IMR-90 (cell line): ENCODE measurements at regions not wholly inside any gene's neighbourhood (a gene's known extent, or its start where the extent isn't known, plus 50 kb on each side); places are given as distances from the start of the nearest gene placed in this dataset.

Experiments
- MAFK ChIP-seq: IDR thresholded peaks from 2 replicates; pipeline ENCODE4 v1.6.1; 2012; ENCODE audit warnings: low read depth, low read length, improper control_type of control experiment
- MAZ ChIP-seq: IDR thresholded peaks from 2 replicates; pipeline ENCODE4 v1.6.1; 2012; ENCODE audit warnings: low read depth, mild to moderate bottlenecking, low read length, improper control_type of control experiment, moderate library complexity, borderline replicate concordance
- MXI1 ChIP-seq: IDR thresholded peaks from 2 replicates; pipeline ENCODE4 v1.6.1; 2012; ENCODE audit warnings: low read depth, mild to moderate bottlenecking, low read length, moderate library complexity, borderline replicate concordance
- POLR2A ChIP-seq: IDR thresholded peaks from 2 replicates; pipeline ENCODE4 v1.6.1; 2012; ENCODE audit warnings: mild to moderate bottlenecking, low read depth, low read length
- RAD21 ChIP-seq: IDR thresholded peaks from 2 replicates; pipeline ENCODE4 v1.6.1; 2012; ENCODE audit warnings: low read length, improper control_type of control experiment
- RCOR1 ChIP-seq: IDR thresholded peaks from 2 replicates; pipeline ENCODE4 v1.6.1; 2012; ENCODE audit warnings: mild to moderate bottlenecking, low read length, improper control_type of control experiment; ENCODE audit not compliant: insufficient replicate concordance
- SMC3 ChIP-seq: fragments of 150-350 bp; IDR thresholded peaks from 2 replicates; pipeline ENCODE4 v1.6.1; 2016; ENCODE audit warnings: low read depth, mild to moderate bottlenecking, antibody characterized with exemption, low read length, moderate library complexity
- TF ChIP-seq, protein P1 (sequence below): conservative IDR thresholded peaks from 2 replicates; pipeline ENCODE4 v1.5.1; 2012; ENCODE audit warnings: mild to moderate bottlenecking, low read depth, low read length, improper control_type of control experiment
- TF ChIP-seq, protein P2 (sequence below): fragments of 150-350 bp; IDR thresholded peaks from 2 replicates; pipeline ENCODE4 v1.6.1; 2017; ENCODE audit warnings: mild to moderate bottlenecking, antibody characterized with exemption, low read length, low read depth

- TF ChIP-seq, protein P1, sequence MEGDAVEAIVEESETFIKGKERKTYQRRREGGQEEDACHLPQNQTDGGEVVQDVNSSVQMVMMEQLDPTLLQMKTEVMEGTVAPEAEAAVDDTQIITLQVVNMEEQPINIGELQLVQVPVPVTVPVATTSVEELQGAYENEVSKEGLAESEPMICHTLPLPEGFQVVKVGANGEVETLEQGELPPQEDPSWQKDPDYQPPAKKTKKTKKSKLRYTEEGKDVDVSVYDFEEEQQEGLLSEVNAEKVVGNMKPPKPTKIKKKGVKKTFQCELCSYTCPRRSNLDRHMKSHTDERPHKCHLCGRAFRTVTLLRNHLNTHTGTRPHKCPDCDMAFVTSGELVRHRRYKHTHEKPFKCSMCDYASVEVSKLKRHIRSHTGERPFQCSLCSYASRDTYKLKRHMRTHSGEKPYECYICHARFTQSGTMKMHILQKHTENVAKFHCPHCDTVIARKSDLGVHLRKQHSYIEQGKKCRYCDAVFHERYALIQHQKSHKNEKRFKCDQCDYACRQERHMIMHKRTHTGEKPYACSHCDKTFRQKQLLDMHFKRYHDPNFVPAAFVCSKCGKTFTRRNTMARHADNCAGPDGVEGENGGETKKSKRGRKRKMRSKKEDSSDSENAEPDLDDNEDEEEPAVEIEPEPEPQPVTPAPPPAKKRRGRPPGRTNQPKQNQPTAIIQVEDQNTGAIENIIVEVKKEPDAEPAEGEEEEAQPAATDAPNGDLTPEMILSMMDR, result no peak
- TF ChIP-seq SMC3 (no peak), MXI1 (no peak), POLR2A (no peak), RCOR1 (no peak), MAFK (no peak), RAD21 (no peak), MAZ (no peak)
- TF ChIP-seq, protein P2, sequence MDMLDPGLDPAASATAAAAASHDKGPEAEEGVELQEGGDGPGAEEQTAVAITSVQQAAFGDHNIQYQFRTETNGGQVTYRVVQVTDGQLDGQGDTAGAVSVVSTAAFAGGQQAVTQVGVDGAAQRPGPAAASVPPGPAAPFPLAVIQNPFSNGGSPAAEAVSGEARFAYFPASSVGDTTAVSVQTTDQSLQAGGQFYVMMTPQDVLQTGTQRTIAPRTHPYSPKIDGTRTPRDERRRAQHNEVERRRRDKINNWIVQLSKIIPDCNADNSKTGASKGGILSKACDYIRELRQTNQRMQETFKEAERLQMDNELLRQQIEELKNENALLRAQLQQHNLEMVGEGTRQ, result no peak
Measured at GRCh38 chr1:104853276-104853675, 1103.6 kb downstream of the AMY1C start.
